Stomach (tissue), 4 donors: ENCODE measurements at regions not wholly inside any gene's neighbourhood (a gene's known extent, or its start where the extent isn't known, plus 50 kb on each side); places are given as distances from the start of the nearest gene placed in this dataset.

Experiments
- EP300 ChIP-seq: sonication (generic); formaldehyde crosslinking; IDR thresholded peaks from one replicate; pipeline ENCODE4 v1.6.1; 2017; ENCODE audit warnings: antibody characterized with exemption
- POLR2AphosphoS5 ChIP-seq, 3 donors: sonication (generic); formaldehyde crosslinking; IDR thresholded peaks; one replicate each; pipeline ENCODE4 v1.6.1; 2016; ENCODE audit warnings: antibody characterized with exemption in 3 of 3

DNA sequence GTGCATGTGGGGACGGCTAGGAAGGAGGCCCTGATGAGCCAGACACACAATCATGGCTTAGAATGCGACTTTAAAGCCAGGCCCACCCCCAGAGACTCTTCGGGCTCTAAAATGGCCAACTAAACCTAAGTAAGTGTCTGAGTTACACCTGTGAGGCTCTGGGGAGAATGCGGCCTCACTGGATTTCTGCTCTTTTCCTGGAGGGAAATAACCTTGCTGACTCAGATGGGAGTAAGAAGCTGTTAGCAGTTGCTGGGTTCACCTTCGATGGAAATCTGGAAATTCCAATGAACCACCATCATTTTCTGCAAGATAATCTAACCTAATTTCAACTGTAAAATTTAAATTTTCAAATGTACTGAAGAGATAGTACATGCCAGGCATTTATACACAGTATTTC is 97.6 kb upstream of the MAML3 start:
- no peak for TF ChIP-seq EP300
- TF ChIP-seq POLR2AphosphoS5 (IDR thresholded peaks at IDR 0.05), result no peak
